IMR-90 (cell line): ENCODE measurements at regions not wholly inside any gene's neighbourhood (a gene's known extent, or its start where the extent isn't known, plus 50 kb on each side); places are given as distances from the start of the nearest gene placed in this dataset.

Experiments
- ATAC-seq: fragments of 200-7000 bp; cut with Tn5 transposase; 2 replicates; pipeline ENCODE4 v1.9.1; 2020; ENCODE audit warnings: low read depth, mild to moderate bottlenecking, moderate library complexity
- BruUV-seq: library from RNA; stranded (reverse); fragments of 400-500 nt; replicated peaks from 2 replicates; lab custom pipeline; 2021; lab: Mats Ljungman, UMichigan
- CTCF ChIA-PET: fragments of 300-600 bp; formaldehyde crosslinking; extraction: SDS; loops from one replicate; lab custom pipeline; 2021; ENCODE audit warnings: antibody characterized with exemption; lab: Yijun Ruan, JAX
- POLR2A ChIA-PET: fragments of 300-600 bp; sonication (Branson Sonifier 250); formaldehyde crosslinking; loops from one replicate; lab custom pipeline; 2022; ENCODE audit warnings: antibody characterized with exemption; ENCODE audit not compliant: unreplicated experiment; lab: Charles Lee
- DNase-seq: peaks from one replicate; pipeline ENCODE4 v3.0.0; 2013
- H2AFZ ChIP-seq: replicated peaks from 2 replicates; pipeline ENCODE3; 2013; ENCODE audit warnings: low read length, mild to moderate bottlenecking; ENCODE audit not compliant: poor library complexity
- H2AK5ac ChIP-seq: 2 replicates; pipeline ENCODE4 v1.6.1; 2013; ENCODE audit warnings: low read depth, low read length, inconsistent platforms
- H2AK9ac ChIP-seq: replicated peaks from 2 replicates; pipeline ENCODE3; 2013; ENCODE audit warnings: mild to moderate bottlenecking, low read depth, low read length, moderate library complexity; ENCODE audit not compliant: poor library complexity
- H2BK120ac ChIP-seq: 2 replicates; pipeline ENCODE4 v1.6.1; 2013; ENCODE audit warnings: low read depth, low read length, inconsistent platforms
- H2BK15ac ChIP-seq: 3 replicates; pipeline ENCODE4 v1.6.1; 2013; ENCODE audit warnings: low read depth, low read length, inconsistent platforms
- H2BK20ac ChIP-seq: 2 replicates; pipeline ENCODE4 v1.6.1; 2013; ENCODE audit warnings: low read depth, mild to moderate bottlenecking, inconsistent platforms, low read length, moderate library complexity
- H2BK5ac ChIP-seq: 2 replicates; pipeline ENCODE4 v1.6.1; 2013; ENCODE audit warnings: mild to moderate bottlenecking, low read depth, low read length, inconsistent platforms; ENCODE audit not compliant: poor library complexity, severe bottlenecking
- H3K14ac ChIP-seq: replicated peaks from 2 replicates; pipeline ENCODE4 v1.6.1; 2013; ENCODE audit warnings: low read depth, low read length, inconsistent platforms
- H3K18ac ChIP-seq: 2 replicates; pipeline ENCODE4 v1.6.1; 2013; ENCODE audit warnings: low read depth, low read length, control low read depth
- H3K23ac ChIP-seq: 2 replicates; pipeline ENCODE4 v1.6.1; 2013; ENCODE audit warnings: low read depth, low read length, inconsistent platforms
- H3K27ac ChIP-seq: 2 replicates; pipeline ENCODE4 v1.5.1; 2013; ENCODE audit warnings: mild to moderate bottlenecking, control low read depth, low read length; ENCODE audit not compliant: insufficient read depth
- H3K27me3 ChIP-seq: 2 replicates; pipeline ENCODE4 v1.6.1; 2013; ENCODE audit warnings: low read length; ENCODE audit not compliant: control insufficient read depth, insufficient read depth
- H3K36me3 ChIP-seq: 2 replicates; pipeline ENCODE4 v1.6.1; 2013; ENCODE audit warnings: low read length, mixed read lengths; ENCODE audit not compliant: control insufficient read depth, insufficient read depth
- H3K4ac ChIP-seq: 2 replicates; pipeline ENCODE4 v1.6.1; 2013; ENCODE audit warnings: low read depth, low read length, inconsistent platforms
- H3K4me1 ChIP-seq: 2 replicates; pipeline ENCODE4 v1.6.1; 2013; ENCODE audit warnings: low read length, mixed read lengths; ENCODE audit not compliant: control insufficient read depth, insufficient read depth
- H3K4me2 ChIP-seq: 2 replicates; pipeline ENCODE4 v1.6.1; 2013; ENCODE audit warnings: low read depth, mild to moderate bottlenecking, control low read depth, low read length, moderate library complexity
- H3K4me3 ChIP-seq: 2 replicates; pipeline ENCODE4 v1.5.1; 2013; ENCODE audit warnings: low read depth, mild to moderate bottlenecking, control low read depth, low read length, moderate library complexity; ENCODE audit not compliant: insufficient read depth
- H3K56ac ChIP-seq: 2 replicates; pipeline ENCODE4 v1.6.1; 2013; ENCODE audit warnings: low read length, inconsistent platforms; ENCODE audit not compliant: insufficient read depth; ENCODE audit errors: extremely low read depth
- H3K79me1 ChIP-seq, 2 experiments: 2 replicates each; pipeline ENCODE4 v1.6.1; 2013; ENCODE audit warnings: low read length in 2 of 2, inconsistent platforms in 1 of 2, low read depth in 1 of 2
- H3K9ac ChIP-seq: 2 replicates; pipeline ENCODE4 v1.6.1; 2013; ENCODE audit warnings: low read depth, low read length, control low read depth
- H3K9me1 ChIP-seq: 2 replicates; pipeline ENCODE4 v1.6.1; 2013; ENCODE audit warnings: low read length, inconsistent platforms; ENCODE audit not compliant: insufficient read depth
- H3K9me3 ChIP-seq: 2 replicates; pipeline ENCODE4 v1.6.1; 2013; ENCODE audit warnings: low read length; ENCODE audit not compliant: control insufficient read depth, insufficient read depth
- H4K20me1 ChIP-seq: 2 replicates; pipeline ENCODE4 v1.6.1; 2013; ENCODE audit warnings: low read length, inconsistent platforms; ENCODE audit not compliant: insufficient read depth
- H4K5ac ChIP-seq: 2 replicates; pipeline ENCODE4 v1.6.1; 2013; ENCODE audit warnings: mild to moderate bottlenecking, low read depth, low read length, control low read depth
- H4K8ac ChIP-seq, 2 experiments: 2 replicates each; pipeline ENCODE4 v1.6.1; 2013; ENCODE audit warnings: low read depth in 2 of 2, low read length in 2 of 2, control low read depth in 1 of 2, inconsistent platforms in 1 of 2
- H4K91ac ChIP-seq: 2 replicates; pipeline ENCODE4 v1.6.1; 2013; ENCODE audit warnings: low read depth, low read length, inconsistent platforms; ENCODE audit not compliant: insufficient read depth
- BHLHE40 ChIP-seq: fragments of 150-350 bp; IDR thresholded peaks from 2 replicates; pipeline ENCODE4 v1.6.1; 2016; ENCODE audit warnings: mild to moderate bottlenecking, low read depth, low read length
- MAZ ChIP-seq: IDR thresholded peaks from 2 replicates; pipeline ENCODE4 v1.6.1; 2012; ENCODE audit warnings: low read depth, mild to moderate bottlenecking, low read length, improper control_type of control experiment, moderate library complexity, borderline replicate concordance
- MXI1 ChIP-seq: IDR thresholded peaks from 2 replicates; pipeline ENCODE4 v1.6.1; 2012; ENCODE audit warnings: low read depth, mild to moderate bottlenecking, low read length, moderate library complexity, borderline replicate concordance
- NFE2L2 ChIP-seq: fragments of 150-350 bp; IDR thresholded peaks from 2 replicates; pipeline ENCODE4 v1.6.1; 2016; ENCODE audit warnings: low read depth, mild to moderate bottlenecking, low read length
- POLR2A ChIP-seq: IDR thresholded peaks from 2 replicates; pipeline ENCODE4 v1.6.1; 2012; ENCODE audit warnings: mild to moderate bottlenecking, low read depth, low read length
- RAD21 ChIP-seq: IDR thresholded peaks from 2 replicates; pipeline ENCODE4 v1.6.1; 2012; ENCODE audit warnings: low read length, improper control_type of control experiment
- RCOR1 ChIP-seq: IDR thresholded peaks from 2 replicates; pipeline ENCODE4 v1.6.1; 2012; ENCODE audit warnings: mild to moderate bottlenecking, low read length, improper control_type of control experiment; ENCODE audit not compliant: insufficient replicate concordance
- RFX5 ChIP-seq: IDR thresholded peaks from 2 replicates; pipeline ENCODE4 v1.8.0; 2012; ENCODE audit warnings: low read depth, mild to moderate bottlenecking, low read length, moderate library complexity
- SMC3 ChIP-seq: fragments of 150-350 bp; IDR thresholded peaks from 2 replicates; pipeline ENCODE4 v1.6.1; 2016; ENCODE audit warnings: low read depth, mild to moderate bottlenecking, antibody characterized with exemption, low read length, moderate library complexity
- WGBS, 2 experiments: methylation state at CpG; one replicate each; pipeline versions ENCODE4 v1.1.5 to v1.1.7; 2013; ENCODE audit warnings: missing lambda C conversion rate in 2 of 2; ENCODE audit not compliant: insufficient read length in 1 of 2; ENCODE audit errors: extremely low coverage in 2 of 2; 5-methylcytosine and 5-hydroxymethylcytosine counted together
- dilution Hi-C: fragments of 300-500 bp; cut with HindIII; formaldehyde crosslinking; loops from one replicate; pipeline ENCODE4 v1.14.3; 2018; ENCODE audit warnings: low sequenced_read_pairs; ENCODE audit not compliant: unreplicated experiment
- in situ Hi-C: fragments of 300-500 bp; cut with MboI; formaldehyde crosslinking; loops from 3 replicates; pipeline ENCODE4 v1.14.3; 2019; ENCODE audit warnings: low sequenced_read_pairs, inconsistent platforms, mixed read lengths
- intact Hi-C: fragments of 100-400 bp; cut with micrococcal nuclease; formaldehyde crosslinking; loops from 2 replicates; pipeline ENCODE4 v1.10.0; 2022
- TF ChIP-seq, protein P1 (sequence below): conservative IDR thresholded peaks from 2 replicates; pipeline ENCODE4 v1.5.1; 2012; ENCODE audit warnings: mild to moderate bottlenecking, low read depth, low read length, improper control_type of control experiment
- TF ChIP-seq, protein P2 (sequence below): fragments of 150-350 bp; IDR thresholded peaks from 2 replicates; pipeline ENCODE4 v1.6.1; 2016; ENCODE audit warnings: low read depth, mild to moderate bottlenecking, low read length, moderate library complexity, borderline replicate concordance
- TF ChIP-seq, protein P3 (sequence below): fragments of 150-350 bp; IDR thresholded peaks from 2 replicates; pipeline ENCODE4 v1.6.1; 2017; ENCODE audit warnings: mild to moderate bottlenecking, antibody characterized with exemption, low read length, low read depth

DNA sequence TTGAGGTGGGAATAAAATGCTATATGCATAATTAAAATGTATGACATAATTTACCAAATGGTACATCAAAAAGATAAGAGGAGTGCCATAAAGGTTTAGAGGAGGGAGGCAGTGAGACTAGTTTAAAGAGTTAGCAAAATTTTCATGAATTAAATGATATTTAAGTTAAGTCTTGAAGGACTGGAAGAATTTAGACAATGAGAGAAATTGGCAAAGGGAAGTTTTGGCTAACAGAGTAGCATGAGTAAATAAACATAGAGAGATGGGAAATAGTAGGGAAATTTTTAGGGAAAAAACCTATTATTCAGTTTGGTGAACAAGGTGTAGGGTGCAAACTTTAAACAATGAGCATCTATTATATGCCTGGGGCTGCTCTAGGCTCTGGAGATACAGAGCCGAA, 68.8 kb downstream of the CAVIN2 start:
- no peaks in the 10 kb centered on the region for H3K79me1 ChIP-seq
- H2AK5ac ChIP-seq: no peak overlapping the region
- no peak overlapping the region for H3K4me2 ChIP-seq
- intact Hi-C loops: no loop called here
- H4K5ac ChIP-seq: no peak overlapping the region
- no peak overlapping the region for H3K4me3 ChIP-seq
- no peaks in the 10 kb centered on the region for H3K9me1 ChIP-seq
- no peak for TF ChIP-seq POLR2A
- TF ChIP-seq RCOR1: no peak
- TF ChIP-seq, protein P1, sequence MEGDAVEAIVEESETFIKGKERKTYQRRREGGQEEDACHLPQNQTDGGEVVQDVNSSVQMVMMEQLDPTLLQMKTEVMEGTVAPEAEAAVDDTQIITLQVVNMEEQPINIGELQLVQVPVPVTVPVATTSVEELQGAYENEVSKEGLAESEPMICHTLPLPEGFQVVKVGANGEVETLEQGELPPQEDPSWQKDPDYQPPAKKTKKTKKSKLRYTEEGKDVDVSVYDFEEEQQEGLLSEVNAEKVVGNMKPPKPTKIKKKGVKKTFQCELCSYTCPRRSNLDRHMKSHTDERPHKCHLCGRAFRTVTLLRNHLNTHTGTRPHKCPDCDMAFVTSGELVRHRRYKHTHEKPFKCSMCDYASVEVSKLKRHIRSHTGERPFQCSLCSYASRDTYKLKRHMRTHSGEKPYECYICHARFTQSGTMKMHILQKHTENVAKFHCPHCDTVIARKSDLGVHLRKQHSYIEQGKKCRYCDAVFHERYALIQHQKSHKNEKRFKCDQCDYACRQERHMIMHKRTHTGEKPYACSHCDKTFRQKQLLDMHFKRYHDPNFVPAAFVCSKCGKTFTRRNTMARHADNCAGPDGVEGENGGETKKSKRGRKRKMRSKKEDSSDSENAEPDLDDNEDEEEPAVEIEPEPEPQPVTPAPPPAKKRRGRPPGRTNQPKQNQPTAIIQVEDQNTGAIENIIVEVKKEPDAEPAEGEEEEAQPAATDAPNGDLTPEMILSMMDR: no peak
- TF ChIP-seq MXI1: no peak
- no peak for TF ChIP-seq SMC3
- no peak for TF ChIP-seq RAD21
- TF ChIP-seq NFE2L2: no peak
- no peak for TF ChIP-seq BHLHE40
- TF ChIP-seq, protein P2, sequence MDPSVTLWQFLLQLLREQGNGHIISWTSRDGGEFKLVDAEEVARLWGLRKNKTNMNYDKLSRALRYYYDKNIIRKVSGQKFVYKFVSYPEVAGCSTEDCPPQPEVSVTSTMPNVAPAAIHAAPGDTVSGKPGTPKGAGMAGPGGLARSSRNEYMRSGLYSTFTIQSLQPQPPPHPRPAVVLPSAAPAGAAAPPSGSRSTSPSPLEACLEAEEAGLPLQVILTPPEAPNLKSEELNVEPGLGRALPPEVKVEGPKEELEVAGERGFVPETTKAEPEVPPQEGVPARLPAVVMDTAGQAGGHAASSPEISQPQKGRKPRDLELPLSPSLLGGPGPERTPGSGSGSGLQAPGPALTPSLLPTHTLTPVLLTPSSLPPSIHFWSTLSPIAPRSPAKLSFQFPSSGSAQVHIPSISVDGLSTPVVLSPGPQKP: no peak
- TF ChIP-seq, protein P3, sequence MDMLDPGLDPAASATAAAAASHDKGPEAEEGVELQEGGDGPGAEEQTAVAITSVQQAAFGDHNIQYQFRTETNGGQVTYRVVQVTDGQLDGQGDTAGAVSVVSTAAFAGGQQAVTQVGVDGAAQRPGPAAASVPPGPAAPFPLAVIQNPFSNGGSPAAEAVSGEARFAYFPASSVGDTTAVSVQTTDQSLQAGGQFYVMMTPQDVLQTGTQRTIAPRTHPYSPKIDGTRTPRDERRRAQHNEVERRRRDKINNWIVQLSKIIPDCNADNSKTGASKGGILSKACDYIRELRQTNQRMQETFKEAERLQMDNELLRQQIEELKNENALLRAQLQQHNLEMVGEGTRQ: no peak
- TF ChIP-seq RFX5: no peak
- no peak for TF ChIP-seq MAZ
- in situ Hi-C loops: no loop called here
- no peak overlapping the region for H2BK20ac ChIP-seq
- H4K91ac ChIP-seq: no peak overlapping the region
- DNase-seq (no peak), ATAC-seq (no peak)
- no peak overlapping the region for H3K9ac ChIP-seq
- no peak overlapping the region for H2BK120ac ChIP-seq
- no peaks in the 10 kb centered on the region; the same call in 1 of the 2 replicates for H3K9me3 ChIP-seq
- no peaks in the 10 kb centered on the region for H3K36me3 ChIP-seq
- H3K23ac ChIP-seq: no peak overlapping the region
- H3K27me3 ChIP-seq: peaks cover 6% of the 10 kb centered on the region
- POLR2A ChIA-PET: no interaction called here
- H4K8ac ChIP-seq: no peak overlapping the region
- H3K18ac ChIP-seq: no peak overlapping the region
- no peak overlapping the region for H2AFZ ChIP-seq
- H3K4ac ChIP-seq: no peak overlapping the region
- no peak overlapping the region for H2BK15ac ChIP-seq
- CTCF ChIA-PET: no interaction called here
- no peak overlapping the region for H3K56ac ChIP-seq
- no peaks in the 10 kb centered on the region for H3K4me1 ChIP-seq
- H2AK9ac ChIP-seq: no peak overlapping the region
- H3K14ac ChIP-seq: no peak overlapping the region
- H3K27ac ChIP-seq: no peak overlapping the region
- dilution Hi-C loops: no loop called here
- H2BK5ac ChIP-seq: no peak overlapping the region
- no TSS peak for BruUV-seq
- 100% methylated on average over 1 of the region's 1 CpG; no CpG with 5 or more reads in 1 of the 2 experiments for WGBS, 2 experiments
- no peaks in the 10 kb centered on the region for H4K20me1 ChIP-seq
